ENCODE measurements at regions not wholly inside any gene's neighbourhood (a gene's known extent, or its start where the extent isn't known, plus 50 kb on each side); places are given as distances from the start of the nearest gene placed in this dataset.

GRCh38 chr5:168039039-168039438 lies 252.4 kb upstream of the WWC1 start:
- WGBS, 2 experiments (ENCODE audit: low coverage in 1 of 2, low lambda C conversion rate in 2 of 2, missing lambda C conversion rate in 2 of 2): 85% methylated on average over 13 of the region's 13 CpGs
- in situ Hi-C loops (cut with MboI): no loop called here
- H3K27me3 ChIP-seq (replicated peaks; ENCODE audit: insufficient read depth): no peaks in the 10 kb centered on the region

GRCh38 chr5:168039566-168040248 lies 251.7 kb upstream of the WWC1 start:
- Histone ChIP-seq H3F3A (ENCODE audit: insufficient read depth) (no peaks in the 10 kb centered on the region), H3K4me1 (ENCODE audit: insufficient read depth) (no peaks in the 10 kb centered on the region), H3K4me3 (no peak overlapping the region), H3K79me2 (ENCODE audit: insufficient read depth) (peaks cover 13% of the 10 kb centered on the region; the same call in 1 of the 2 replicates), H2AFZ (no peak overlapping the region), H3K36me3 (ENCODE audit: low read depth) (no peaks in the 10 kb centered on the region), H3K4me2 (ENCODE audit: unreplicated experiment) (no peak overlapping the region), H3K9ac (no peak overlapping the region), H3K9me2 (ENCODE audit: insufficient read depth) (no peaks in the 10 kb centered on the region), H3K27me3 (replicated peaks; ENCODE audit: insufficient read depth) (no peaks in the 10 kb centered on the region), H3K9me3 (ENCODE audit: low read depth) (no peaks in the 10 kb centered on the region), H3K27ac (no peak overlapping the region), H4K20me1 (ENCODE audit: insufficient read depth) (no peaks in the 10 kb centered on the region)
- no peak for DNase-seq
- in situ Hi-C loops (cut with MboI): no loop called here
- 67 to 68% methylated on average over 13 of the region's 13 CpGs for WGBS, 2 experiments (ENCODE audit: low coverage in 1 of 2, low lambda C conversion rate in 2 of 2, missing lambda C conversion rate in 2 of 2)
- TF ChIP-seq EZH2phosphoT487 (IDR thresholded peaks at IDR 0.05; ENCODE audit: insufficient read depth, low read depth) (no peak), EZH2 (IDR thresholded peaks at IDR 0.05; ENCODE audit: insufficient read depth, poor library complexity, severe bottlenecking) (no peak)

More at GRCh38 chr5:168039039-168039438, 252.4 kb upstream of the WWC1 start:
- Histone ChIP-seq H3K9me3 (ENCODE audit: low read depth) (no peaks in the 10 kb centered on the region), H3K79me2 (ENCODE audit: insufficient read depth) (peaks cover 13% of the 10 kb centered on the region; the same call in 1 of the 2 replicates), H3K9me2 (ENCODE audit: insufficient read depth) (no peaks in the 10 kb centered on the region), H2AFZ (no peak overlapping the region), H4K20me1 (ENCODE audit: insufficient read depth) (no peaks in the 10 kb centered on the region), H3K4me2 (ENCODE audit: unreplicated experiment) (no peak overlapping the region), H3K27ac (no peak overlapping the region), H3K4me3 (no peak overlapping the region), H3F3A (ENCODE audit: insufficient read depth) (no peaks in the 10 kb centered on the region), H3K9ac (no peak overlapping the region), H3K4me1 (ENCODE audit: insufficient read depth) (no peaks in the 10 kb centered on the region), H3K36me3 (ENCODE audit: low read depth) (no peaks in the 10 kb centered on the region)
- TF ChIP-seq EZH2phosphoT487 (IDR thresholded peaks at IDR 0.05; ENCODE audit: insufficient read depth, low read depth) (no peak), EZH2 (IDR thresholded peaks at IDR 0.05; ENCODE audit: insufficient read depth, poor library complexity, severe bottlenecking) (no peak)
- no peak for DNase-seq

- Histone ChIP-seq H3K4me2 (ENCODE audit: unreplicated experiment) (no peak overlapping the region), H3K4me1 (ENCODE audit: insufficient read depth) (no peaks in the 10 kb centered on the region), H3K79me2 (ENCODE audit: insufficient read depth) (peaks cover 13% of the 10 kb centered on the region; the same call in 1 of the 2 replicates), H3K9ac (no peak overlapping the region), H3F3A (ENCODE audit: insufficient read depth) (no peaks in the 10 kb centered on the region), H3K36me3 (ENCODE audit: low read depth) (no peaks in the 10 kb centered on the region), H2AFZ (no peak overlapping the region), H3K9me2 (ENCODE audit: insufficient read depth) (no peaks in the 10 kb centered on the region), H3K9me3 (ENCODE audit: low read depth) (no peaks in the 10 kb centered on the region), H3K27me3 (replicated peaks; ENCODE audit: insufficient read depth) (no peaks in the 10 kb centered on the region), H3K27ac (no peak overlapping the region), H4K20me1 (ENCODE audit: insufficient read depth) (no peaks in the 10 kb centered on the region), H3K4me3 (no peak overlapping the region)
- no peak for DNase-seq
- WGBS, 2 experiments (ENCODE audit: low coverage in 1 of 2, low lambda C conversion rate in 2 of 2, missing lambda C conversion rate in 2 of 2): 45 to 53% methylated on average over 2 of the region's 2 CpGs
- no peak for TF ChIP-seq EZH2 (IDR thresholded peaks at IDR 0.05; ENCODE audit: insufficient read depth, poor library complexity, severe bottlenecking)
- no peak for TF ChIP-seq EZH2phosphoT487 (IDR thresholded peaks at IDR 0.05; ENCODE audit: insufficient read depth, low read depth)
- in situ Hi-C loops (cut with MboI): no loop called here
These were observed 249.9 kb upstream of the WWC1 start for GRCh38 chr5:168041583-168041982.

GRCh38 chr5:168042284-168043068 lies 249.0 kb upstream of the WWC1 start:
- 80% methylated on average over 12 of the region's 12 CpGs for WGBS, 2 experiments (ENCODE audit: low coverage in 1 of 2, low lambda C conversion rate in 2 of 2, missing lambda C conversion rate in 2 of 2)
- H3K27ac ChIP-seq: no peak overlapping the region
- H3K27me3 ChIP-seq (replicated peaks; ENCODE audit: insufficient read depth): no peaks in the 10 kb centered on the region
- no peaks in the 10 kb centered on the region for H3K9me2 ChIP-seq (ENCODE audit: insufficient read depth)
- no peak overlapping the region for H2AFZ ChIP-seq
- H3K4me2 ChIP-seq (ENCODE audit: unreplicated experiment): no peak overlapping the region
- H3K9me3 ChIP-seq (ENCODE audit: low read depth): no peaks in the 10 kb centered on the region
- no peak for DNase-seq
- H3K36me3 ChIP-seq (ENCODE audit: low read depth): no peaks in the 10 kb centered on the region
- no peak overlapping the region for H3K4me3 ChIP-seq
- in situ Hi-C loops (cut with MboI): no loop called here
- no peaks in the 10 kb centered on the region for H3K4me1 ChIP-seq (ENCODE audit: insufficient read depth)
- no peaks in the 10 kb centered on the region for H4K20me1 ChIP-seq (ENCODE audit: insufficient read depth)
- H3F3A ChIP-seq (ENCODE audit: insufficient read depth): no peaks in the 10 kb centered on the region
- peaks cover 13% of the 10 kb centered on the region; the same call in 1 of the 2 replicates for H3K79me2 ChIP-seq (ENCODE audit: insufficient read depth)
- no peak for TF ChIP-seq EZH2phosphoT487 (IDR thresholded peaks at IDR 0.05; ENCODE audit: insufficient read depth, low read depth)
- no peak for TF ChIP-seq EZH2 (IDR thresholded peaks at IDR 0.05; ENCODE audit: insufficient read depth, poor library complexity, severe bottlenecking)
- H3K9ac ChIP-seq: no peak overlapping the region
